Stimulated activated CD4-positive, alpha-beta T cell treated with anti-CD3 and anti-CD28 coated beads, Interleukin-15, amount 100 ng/mL, for 48 hours (primary cell): ENCODE measurements at regions not wholly inside any gene's neighbourhood (a gene's known extent, or its start where the extent isn't known, plus 50 kb on each side); places are given as distances from the start of the nearest gene placed in this dataset.

Source experiments
- DNase-seq, 2 donors: peaks; one replicate each; pipeline ENCODE4 v3.0.0-alpha.2; 2020; ENCODE audit warnings: low read depth in 2 of 2

DNA sequence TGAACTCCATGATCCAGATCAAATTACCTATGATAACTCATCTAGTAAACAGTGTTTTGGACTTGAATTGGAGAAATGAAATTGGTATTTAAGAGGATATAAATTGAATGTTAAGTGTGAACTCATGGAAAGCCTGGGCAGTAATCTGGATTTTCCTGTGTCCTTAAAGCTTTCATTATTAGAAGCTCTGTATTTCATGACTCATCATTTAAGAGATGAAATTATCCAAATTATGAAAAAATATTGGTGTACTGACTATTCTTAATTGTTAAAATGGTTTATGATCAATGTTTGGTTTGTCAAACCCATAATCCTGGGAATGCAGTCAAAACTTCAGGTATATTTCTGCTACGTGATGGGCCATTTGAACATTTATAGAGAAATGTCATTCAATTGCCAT, 332.2 kb upstream of the ST6GAL2 start:
- DNase-seq, result no peak

DNA sequence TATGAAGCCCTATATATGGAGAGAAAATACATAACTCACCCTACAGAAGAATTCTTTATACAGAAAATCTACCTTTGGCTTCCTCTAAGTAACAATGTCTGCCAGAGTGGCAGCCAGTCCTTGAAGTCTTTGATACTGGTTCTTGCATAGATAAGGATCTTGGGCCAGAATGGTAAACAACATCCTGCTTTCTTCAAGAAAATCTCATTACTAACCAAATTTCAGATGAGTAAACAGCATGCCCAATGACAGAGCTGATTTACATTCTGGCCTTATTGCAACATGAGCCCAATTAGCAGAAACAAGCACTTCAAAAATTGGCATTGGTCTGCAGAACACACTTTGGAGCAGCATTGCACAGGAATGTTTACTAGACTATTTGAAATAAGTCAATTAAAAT, 336.5 kb upstream of the ST6GAL2 start:
- no peak for DNase-seq

DNA sequence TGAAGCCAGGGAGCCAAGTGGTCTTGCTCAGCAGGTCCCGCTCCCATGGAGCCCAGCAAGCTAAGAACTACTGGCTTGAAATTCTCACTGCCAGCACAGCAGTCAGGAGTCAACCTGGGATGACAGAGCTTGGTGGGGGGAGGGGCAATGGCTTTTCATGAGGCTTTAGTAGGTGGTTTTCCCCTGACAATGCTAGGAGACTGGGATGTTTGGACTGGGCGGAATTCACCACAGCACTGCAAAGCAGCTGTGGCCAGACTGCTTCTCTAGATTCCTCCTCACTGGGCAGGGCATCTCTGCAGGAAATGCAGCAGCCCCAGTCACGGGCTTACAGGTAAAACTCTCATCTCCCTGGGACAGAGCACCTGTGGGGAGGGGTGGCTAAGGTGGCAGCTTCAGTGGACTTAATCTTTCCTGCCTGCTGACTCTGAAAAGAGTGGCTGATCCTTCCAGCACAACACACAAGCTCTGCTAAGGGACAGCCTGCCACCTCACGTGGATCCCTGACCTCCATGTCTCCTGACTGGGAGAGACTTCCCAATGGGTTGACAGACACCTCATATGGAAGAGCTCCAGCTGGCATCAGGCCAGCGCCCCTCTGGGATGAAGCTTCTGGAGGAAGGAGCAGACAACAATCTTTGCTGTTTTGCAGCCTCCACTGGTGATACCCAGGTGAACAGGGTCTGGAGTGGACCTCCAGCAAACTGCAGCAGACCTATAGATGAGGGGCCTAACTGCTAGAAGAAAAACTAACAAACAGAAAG, 349.7 kb upstream of the ST6GAL2 start:
- no peak for DNase-seq

DNA sequence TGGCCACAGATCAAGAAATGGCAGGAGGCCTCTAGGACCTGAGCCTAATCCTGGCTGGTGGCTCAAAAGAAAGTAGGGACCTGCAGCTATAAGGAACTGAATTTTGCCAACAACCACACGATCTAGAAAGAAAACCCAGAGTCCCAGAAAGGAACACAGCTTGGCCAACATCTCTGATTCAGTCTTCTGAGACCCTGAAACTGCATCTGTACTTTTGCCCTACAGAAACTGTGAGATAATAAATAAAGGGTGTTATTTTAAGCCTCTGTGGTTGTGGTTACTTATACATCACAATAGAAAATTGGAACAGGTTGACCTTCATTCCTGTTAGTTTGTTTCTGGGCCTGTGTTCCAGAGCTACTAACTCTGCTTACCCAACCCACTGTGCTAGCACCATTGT, 356.8 kb upstream of the ST6GAL2 start:
- DNase-seq, result no peak

DNA sequence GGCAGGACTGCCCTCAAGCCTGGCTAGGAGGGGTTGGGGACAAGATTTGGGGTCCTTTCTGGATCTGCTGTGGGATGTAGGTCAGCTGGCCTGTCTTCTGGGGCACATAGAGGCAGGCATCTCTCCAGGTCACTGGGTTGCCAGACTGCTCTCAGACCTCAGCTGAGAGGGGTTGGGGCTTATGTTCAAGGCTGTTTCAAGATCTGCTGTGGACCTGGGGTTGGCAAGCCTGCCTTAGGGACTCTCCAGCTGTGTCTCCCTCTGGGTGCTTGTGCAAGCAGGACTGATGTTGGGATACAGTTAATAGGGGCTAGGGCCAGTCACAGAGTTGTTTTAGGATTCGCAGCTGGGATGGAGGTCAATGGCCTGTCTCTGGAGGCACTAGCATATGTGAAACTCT, 363.0 kb upstream of the ST6GAL2 start:
- DNase-seq, result no peak

DNA sequence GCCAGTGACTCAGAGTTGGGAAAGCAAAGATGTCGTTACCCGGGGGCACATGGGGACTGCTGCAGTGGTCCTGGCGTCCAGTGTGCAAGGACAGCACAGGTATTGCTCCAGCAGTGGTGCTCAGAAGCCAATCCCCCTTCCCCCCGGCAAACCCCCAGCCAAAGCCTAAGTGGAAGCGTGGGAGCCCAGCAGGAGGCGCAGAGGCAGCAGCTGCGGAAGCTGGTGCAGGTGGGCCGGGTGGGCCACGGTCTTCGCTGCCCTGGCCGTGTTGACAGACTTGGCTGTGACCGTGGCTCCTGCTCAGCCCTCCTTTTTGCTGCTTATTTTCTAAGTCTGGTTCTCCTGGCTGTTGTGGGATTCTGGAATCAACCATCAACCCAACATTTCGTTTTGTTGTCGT, 369.8 kb upstream of the ST6GAL2 start:
- DNase-seq, result no peak

DNA sequence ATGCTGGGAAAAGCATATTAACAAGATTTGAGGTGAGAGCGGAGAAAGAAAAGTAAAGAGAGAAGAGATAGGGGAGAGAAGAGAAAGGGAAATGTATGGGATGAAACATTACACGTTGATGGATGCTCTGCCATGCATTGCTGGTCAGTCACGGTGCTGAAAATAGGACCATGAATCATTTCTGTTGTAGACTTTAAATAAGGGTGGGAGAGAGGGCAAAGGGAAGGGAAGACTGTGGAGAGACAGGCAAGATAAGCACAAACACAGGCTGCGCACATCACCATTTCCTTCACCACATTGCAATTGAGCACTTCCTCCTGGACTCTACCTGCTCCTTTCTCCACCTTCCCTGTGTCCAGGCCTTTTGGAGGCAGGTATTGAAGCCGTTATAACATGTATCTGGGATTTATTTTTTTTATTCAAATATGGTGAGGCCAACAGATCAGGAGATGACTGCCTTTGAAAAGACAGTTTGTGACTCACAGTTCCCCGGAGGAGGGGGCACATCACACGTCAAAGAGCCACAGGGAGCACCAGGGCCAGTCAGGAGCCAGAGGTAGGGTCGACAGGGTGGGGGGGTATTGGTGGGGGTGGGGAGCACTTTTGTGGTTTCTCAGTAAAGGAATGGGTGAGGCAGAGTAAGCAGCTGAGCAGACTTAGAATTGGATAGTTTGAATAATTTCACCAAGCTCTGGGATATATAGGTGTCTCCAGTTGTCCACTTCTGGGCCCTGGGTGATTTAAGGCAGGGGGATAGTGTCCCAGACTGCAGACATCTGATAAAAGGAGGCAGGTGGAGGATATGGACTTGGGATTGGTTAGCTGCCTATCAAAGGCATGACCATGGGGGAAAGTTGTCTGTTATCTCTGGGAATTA, 372.8 kb upstream of the ST6GAL2 start:
- no peak for DNase-seq

DNA sequence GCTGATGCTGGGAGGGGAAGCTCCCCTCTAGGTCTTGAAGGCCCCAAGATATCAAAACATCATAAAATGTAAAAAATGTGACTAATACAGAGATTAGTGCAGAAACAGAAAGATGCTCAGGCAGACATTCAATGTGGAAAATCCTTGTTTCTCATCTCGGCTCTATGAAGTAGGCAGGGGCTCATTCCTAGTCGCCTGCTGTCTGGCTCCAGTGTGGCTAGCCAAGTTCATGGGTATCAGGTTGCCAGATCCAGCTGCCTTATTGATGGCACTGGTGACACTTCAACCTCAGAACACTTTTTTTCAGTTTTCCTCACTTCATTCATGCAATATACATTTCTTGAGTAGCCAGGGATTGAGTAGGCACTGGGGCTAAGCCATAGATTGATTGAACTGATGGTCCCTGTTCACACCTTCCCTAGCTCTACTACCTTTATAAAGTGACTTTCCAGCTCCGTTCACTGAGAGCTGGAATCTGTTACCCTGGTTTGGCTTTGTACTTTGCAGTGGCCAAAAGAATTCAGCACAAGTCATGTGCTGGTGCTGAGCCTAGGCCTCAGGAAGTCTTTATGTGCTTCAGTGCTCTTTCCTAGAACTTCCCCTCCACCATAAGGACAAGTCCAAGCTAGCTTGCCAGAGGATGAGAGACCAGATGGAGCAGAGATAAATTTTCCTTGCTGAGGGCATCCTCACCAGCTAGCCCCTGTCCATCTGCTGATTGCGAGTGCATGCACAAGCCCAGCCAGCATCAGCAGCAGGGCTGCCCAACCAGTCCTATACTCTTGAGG, 373.6 kb upstream of the ST6GAL2 start:
- DNase-seq, result no peak

DNA sequence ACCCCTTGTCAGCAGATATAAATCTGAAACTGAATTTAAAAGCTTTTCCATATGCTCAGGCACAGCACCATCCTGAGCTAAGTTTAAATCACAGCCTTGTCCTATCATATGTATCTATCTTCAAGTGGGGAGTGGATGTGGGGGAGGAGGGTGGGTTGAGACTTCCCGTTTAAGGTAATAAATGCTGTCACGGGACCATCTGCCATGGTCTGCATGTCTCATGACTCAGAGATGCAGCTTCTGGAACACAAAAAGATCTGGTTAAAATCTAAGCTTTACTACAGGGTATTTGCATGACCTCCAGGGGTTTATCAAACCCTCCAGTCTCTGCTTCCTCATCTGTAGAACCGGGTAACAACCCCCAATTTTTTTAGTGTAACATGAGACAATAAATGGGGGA, 377.7 kb upstream of the ST6GAL2 start:
- DNase-seq, result no peak

DNA sequence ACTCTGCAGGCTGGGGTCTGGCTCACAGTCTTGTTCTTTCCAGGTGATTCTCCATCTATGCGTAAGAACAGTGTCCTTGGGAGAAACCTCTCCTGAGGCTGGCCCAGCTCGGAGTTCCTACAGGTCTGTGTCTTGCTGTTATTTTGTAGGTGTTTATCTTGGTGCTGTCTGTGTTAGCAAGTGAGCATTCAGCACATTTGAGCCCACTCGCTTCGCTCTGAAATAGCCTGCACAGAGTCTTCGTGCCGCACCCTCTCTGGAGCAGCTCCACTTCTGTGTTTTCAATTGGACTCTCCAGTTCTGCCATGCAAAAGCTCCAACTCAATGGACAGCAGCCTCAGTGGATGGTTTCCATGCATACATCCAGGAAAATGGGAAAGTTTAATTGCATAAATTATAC, 378.2 kb upstream of the ST6GAL2 start:
- DNase-seq, result no peak

DNA sequence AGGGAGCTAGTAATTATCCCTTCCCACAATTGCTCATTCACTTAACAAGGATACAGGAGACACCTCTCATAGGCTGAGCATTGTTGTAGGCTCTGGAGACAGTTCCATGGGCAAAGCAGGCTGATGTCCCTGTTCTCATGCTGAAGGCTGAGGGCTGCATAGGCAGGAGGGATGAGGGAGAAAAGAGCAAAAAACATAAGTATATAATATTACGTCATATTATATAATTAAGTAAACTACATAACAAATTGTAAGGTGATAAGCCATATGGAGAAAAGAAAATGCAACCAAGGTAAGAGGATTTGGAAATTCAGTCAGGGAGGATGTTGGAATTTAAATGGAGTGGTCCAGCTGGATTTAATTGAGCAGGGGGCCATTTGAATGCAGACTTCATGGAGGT, 380.6 kb upstream of the ST6GAL2 start:
- no peak for DNase-seq

DNA sequence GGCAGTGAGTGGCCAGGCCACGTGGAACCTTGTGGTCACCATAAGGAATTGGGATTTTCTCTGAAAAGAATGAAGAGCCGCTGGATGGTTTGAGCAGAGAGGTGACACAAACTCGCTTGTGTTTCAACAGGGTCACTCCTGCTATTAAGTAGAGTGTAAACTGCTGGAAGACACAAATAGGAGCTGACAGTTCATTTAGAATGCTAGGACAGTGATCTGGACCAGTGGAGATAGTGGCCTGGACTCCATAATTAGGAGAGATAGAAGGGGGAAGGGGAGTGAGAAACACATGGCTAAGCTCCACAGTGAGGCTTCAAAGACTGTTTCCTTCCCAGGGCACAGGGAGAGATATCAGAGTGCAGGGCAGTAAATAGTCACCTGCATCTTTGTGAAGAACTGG, 381.1 kb upstream of the ST6GAL2 start:
- DNase-seq, result no peak

DNA sequence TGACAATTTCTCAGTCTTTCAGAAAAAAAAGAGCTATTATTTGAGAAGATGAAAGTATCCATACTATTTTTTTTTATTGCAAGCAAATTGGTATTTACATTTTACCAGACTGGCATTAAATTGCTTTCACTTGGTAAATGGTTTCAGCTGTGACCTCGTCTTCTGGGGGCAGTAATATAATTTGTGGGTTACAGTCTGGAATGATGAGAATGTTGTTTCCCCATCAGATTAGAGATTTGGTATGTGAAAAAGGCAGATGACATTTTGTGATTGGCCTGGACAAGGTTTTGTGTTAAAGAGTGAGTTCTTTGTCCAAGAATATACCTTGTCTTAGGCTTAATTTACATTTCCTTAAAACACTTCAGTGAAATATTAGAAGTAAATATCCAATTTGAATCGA, 390.1 kb upstream of the ST6GAL2 start:
- DNase-seq, result no peak

DNA sequence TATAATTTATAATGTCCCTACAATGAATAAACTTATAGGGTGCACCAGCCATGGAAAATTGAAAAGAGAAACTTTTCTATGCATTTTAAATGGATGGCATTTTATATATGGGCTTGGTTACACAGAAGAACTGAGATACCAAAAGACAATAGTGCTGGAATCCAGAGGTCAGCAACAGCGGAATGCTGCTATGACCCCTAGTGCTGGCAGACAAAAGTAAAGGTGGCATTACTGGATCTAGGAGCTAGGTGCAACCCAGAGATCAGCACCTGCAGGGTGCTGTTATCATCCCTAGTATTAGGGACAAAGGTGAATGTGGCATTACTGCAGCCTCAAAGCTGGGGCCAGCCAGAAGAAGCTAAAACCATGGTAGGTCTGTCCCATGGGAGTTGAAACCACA, 392.7 kb upstream of the ST6GAL2 start:
- no peak for DNase-seq

DNA sequence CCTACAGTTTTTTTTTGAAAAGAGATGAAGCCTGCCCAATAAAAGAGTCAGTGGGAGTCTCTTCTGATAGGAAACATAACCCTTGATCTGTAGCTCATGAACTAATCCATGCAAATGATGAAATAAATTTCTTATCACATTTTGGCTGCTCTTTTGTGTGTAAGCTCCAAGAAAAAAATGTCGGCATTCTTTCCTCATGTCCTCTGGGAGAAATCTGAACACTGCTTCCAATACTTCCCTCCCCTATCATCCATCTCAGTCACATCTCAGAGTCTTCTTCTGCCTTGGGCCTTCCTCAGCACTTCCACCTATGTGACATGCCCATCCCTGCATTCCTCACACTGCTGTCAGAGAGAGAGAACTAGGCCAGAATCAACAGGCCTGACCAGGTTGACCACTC, 395.7 kb upstream of the ST6GAL2 start:
- DNase-seq, result no peak

DNA sequence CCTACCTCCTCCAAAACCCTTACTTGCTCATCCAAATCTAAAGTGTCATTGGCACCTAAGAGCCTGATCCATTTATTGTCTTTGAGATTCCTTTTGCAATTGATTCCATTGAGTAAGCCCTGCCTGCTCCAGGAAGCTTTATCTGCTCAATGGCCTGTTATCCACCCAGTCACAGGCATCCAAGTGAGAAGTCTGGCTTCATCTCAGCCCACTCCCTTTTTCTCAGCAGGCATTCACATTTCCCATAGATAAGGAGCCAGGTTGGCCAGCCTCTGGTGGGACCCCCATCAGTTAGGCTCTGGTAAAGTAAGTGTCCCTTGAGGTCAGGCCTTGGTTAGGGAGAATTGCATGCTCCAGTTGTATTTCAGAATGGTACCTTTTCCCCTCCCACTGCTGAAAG, 396.2 kb upstream of the ST6GAL2 start:
- DNase-seq, result no peak

DNA sequence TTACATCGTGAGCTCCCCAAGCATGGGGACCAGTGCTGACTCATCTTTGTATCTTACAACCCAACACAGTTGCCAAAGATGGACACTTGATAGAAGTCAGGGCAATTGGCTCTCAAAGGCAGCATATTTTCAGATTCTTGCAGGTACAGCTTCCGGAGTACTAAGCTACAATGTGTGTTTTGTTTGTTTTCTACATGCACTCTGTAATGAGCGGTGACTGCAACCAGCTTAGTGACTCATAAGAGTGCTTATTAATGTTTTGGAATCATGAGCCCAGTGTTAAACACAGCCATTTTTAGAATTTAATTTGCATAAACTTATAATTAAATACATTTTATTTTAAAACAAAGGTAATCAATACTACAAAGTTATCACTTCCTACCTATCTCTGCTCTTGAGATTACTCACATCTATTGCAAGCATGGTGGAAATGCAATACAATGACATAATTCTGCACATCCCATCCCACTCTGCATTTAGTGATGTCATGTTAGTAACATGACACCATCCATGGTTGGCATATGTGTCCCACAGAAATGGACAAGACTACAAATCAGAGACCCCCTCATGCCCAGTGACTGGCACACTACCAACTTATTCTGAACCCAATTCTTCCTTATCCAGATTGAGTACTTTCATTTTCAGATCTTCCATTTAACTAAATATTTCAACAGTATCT, 399.8 kb upstream of the ST6GAL2 start:
- DNase-seq, result no peak

DNA sequence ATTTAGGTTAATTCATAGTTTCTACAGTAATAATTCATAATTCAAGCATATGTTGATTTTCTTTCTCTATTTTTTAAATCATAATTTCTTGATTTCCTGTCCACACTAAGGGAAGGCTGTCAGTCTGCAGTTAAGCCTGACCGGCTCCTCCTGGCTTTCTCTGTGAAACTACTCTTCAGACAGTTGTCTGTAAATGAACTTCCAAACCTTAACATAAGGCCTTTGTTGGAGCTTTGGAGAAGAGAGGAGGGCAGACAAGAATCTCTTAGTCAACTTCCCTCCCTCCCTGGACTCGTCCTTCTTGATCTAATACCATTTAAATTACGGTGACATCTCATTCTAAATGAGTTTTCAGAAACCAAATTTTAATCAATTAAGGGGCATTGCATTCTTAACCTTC, 404.1 kb upstream of the ST6GAL2 start:
- no peak for DNase-seq

DNA sequence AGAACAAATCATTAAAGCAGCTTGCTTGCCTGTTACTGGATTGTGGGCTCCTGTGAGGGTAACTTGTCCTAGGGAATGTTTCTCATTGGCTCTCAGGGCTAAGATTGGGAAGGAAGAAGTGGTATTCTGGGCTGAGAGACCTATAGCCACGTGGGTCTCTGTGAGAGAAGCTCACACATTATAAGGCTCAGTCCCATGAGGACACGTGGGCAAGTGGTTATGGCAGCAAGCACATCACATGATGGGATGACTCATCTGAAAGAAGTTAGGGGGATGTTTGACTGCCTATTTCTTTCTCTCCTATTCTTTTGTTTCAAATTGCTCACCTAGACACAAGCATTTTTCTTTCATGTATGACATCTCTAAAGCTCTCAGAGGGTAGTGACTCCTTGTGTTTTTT, 418.0 kb upstream of the ST6GAL2 start:
- DNase-seq, result no peak

DNA sequence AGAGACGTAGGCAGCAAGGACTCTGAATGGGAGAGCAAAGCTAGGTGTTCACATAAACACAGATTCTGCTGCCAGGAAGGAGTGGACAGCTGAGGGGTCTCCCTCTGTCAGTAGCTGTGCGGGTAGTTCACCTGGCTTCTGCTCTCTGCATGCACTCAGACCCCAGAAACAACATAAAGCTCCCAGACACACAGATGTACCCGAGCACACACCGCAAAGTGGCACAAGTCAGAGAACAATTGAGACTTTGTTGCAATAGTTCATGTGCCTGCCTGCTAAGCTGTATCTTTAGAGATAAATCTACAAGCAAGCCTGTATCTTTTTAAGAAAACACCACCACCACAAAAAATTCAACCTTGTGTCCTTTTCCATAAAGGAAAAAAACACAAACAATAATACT, 420.0 kb upstream of the ST6GAL2 start:
- no peak for DNase-seq

DNA sequence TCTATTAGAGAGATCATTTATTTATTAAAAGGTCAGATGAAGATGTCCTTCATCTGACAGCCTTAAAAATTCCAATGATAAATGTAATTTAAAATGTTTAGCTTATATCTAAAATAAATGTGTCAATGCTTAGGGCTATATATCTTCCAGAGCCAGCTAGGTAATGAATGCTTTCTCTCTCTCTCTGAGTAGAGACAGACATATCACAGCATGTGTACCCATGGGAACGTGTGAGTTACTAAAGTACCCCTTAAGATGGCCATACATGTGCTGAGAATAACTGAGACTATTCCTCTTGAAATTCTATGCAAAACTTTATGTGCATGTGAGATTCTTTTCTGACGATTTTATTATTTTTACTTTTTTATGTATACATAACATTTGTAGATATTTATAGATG, 420.9 kb upstream of the ST6GAL2 start:
- no peak for DNase-seq

DNA sequence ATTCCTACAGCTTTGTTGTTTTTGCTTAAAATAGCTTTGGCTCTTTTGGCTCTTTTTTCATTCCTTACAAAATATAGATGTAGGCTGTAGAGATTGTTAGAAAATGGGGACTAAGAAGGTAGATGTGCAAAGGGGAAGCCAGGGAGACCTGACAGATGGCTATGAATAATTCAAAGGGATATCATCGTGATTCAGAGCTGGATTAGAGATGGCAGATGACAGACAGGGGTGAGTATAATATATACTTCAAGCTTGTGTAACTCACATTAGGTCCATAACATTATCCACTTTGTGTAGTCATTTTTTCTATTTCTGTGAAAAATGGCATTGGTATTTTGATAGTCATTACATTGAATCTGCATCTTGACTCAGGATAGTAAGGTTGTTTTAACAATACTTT, 422.9 kb upstream of the ST6GAL2 start:
- no peak for DNase-seq
